HepG2 (cell line): ENCODE measurements at regions not wholly inside any gene's neighbourhood (a gene's known extent, or its start where the extent isn't known, plus 50 kb on each side); places are given as distances from the start of the nearest gene placed in this dataset.

Source experiments
- ASH2L ChIP-seq: fragments of 300-600, 200-600 bp; sonication (generic); IDR thresholded peaks from 2 replicates; pipeline ENCODE4 v1.7.0; 2017; ENCODE audit warnings: low read depth, mild to moderate bottlenecking, moderate library complexity, mixed read lengths, low read length; ENCODE audit not compliant: insufficient read length
- CEBPZ ChIP-seq: IDR thresholded peaks from 2 replicates; pipeline ENCODE4 v1.6.1; 2012; ENCODE audit warnings: low read length, improper control_type of control experiment
- CTCF ChIP-seq: sonication (generic); formaldehyde crosslinking; IDR thresholded peaks from 2 replicates; pipeline ENCODE4 v1.5.0; 2020; ENCODE audit warnings: mild to moderate bottlenecking, missing genetic modification reagents, moderate library complexity
- JDP2 ChIP-seq: sonication (generic); formaldehyde crosslinking; IDR thresholded peaks from 2 replicates; pipeline ENCODE4 v1.8.1; 2022; ENCODE audit warnings: missing genetic modification reagents, borderline replicate concordance
- NCOA2 ChIP-seq: sonication (generic); formaldehyde crosslinking; IDR thresholded peaks from 2 replicates; pipeline ENCODE4 v1.8.0; 2022; ENCODE audit warnings: inconsistent platforms
- NFYC ChIP-seq: IDR thresholded peaks from 2 replicates; pipeline ENCODE4 v1.6.1; 2016; ENCODE audit warnings: missing genetic modification reagents, missing compliant biosample characterization
- PBX3 ChIP-seq: sonication (generic); formaldehyde crosslinking; IDR thresholded peaks from 2 replicates; pipeline ENCODE4 v1.8.1; 2023; ENCODE audit warnings: missing genetic modification reagents, inconsistent platforms, borderline replicate concordance
- POLR2AphosphoS2 ChIP-seq: IDR thresholded peaks from 2 replicates; pipeline ENCODE4 v1.6.1; 2011; ENCODE audit warnings: low read depth, low read length, improper control_type of control experiment
- ZNF709 ChIP-seq: sonication (generic); formaldehyde crosslinking; IDR thresholded peaks from 2 replicates; pipeline ENCODE4 v1.5.0; 2020; ENCODE audit warnings: mild to moderate bottlenecking, missing genetic modification reagents

GRCh38 chr2:208568203-208568602, 161.6 kb downstream of the PTH2R start:
- TF ChIP-seq CTCF (CRISPR knock-in tag): no peak
- TF ChIP-seq JDP2: no peak
- no peak for TF ChIP-seq POLR2AphosphoS2
- no peak for TF ChIP-seq PBX3 (CRISPR knock-in tag)
- TF ChIP-seq ASH2L: no peak
- TF ChIP-seq NCOA2 (CRISPR knock-in tag): no peak
- no peak for TF ChIP-seq CEBPZ
- TF ChIP-seq NFYC (CRISPR knock-in tag): no peak
- TF ChIP-seq ZNF709 (CRISPR knock-in tag): no peak
